Epithelial cell of proximal tubule (primary cell): ENCODE measurements at regions not wholly inside any gene's neighbourhood (a gene's known extent, or its start where the extent isn't known, plus 50 kb on each side); places are given as distances from the start of the nearest gene placed in this dataset.
"Not testable (repeated sequence)": the region's sequence is repeated elsewhere in the genome, so short reads cannot be mapped to it uniquely, and the experiment has no call there.

Source experiments
- DNase-seq: peaks from one replicate; pipeline ENCODE4 v3.0.0-alpha.2; 2011; ENCODE audit warnings: low read depth
- H3K4me3 ChIP-seq: 2 replicates; pipeline ENCODE4 v1.5.1; 2011; ENCODE audit warnings: low read depth, mild to moderate bottlenecking, low read length

GRCh38 chr14:19306405-19306804 lies 127.7 kb downstream of the POTEG start:
- DNase-seq, H3K4me3 ChIP-seq: not testable (repeated sequence)

- not testable (repeated sequence) for H3K4me3 ChIP-seq, DNase-seq
These were observed 123.1 kb downstream of the POTEG start for GRCh38 chr14:19311023-19311422.

GRCh38 chr14:19330678-19331077 lies 103.5 kb downstream of the POTEG start:
- H3K4me3 ChIP-seq, DNase-seq: not testable (repeated sequence)

- DNase-seq, H3K4me3 ChIP-seq: not testable (repeated sequence)
These were observed 96.7 kb downstream of the POTEG start for GRCh38 chr14:19337232-19338059.

- not testable (repeated sequence) for DNase-seq, H3K4me3 ChIP-seq
These were observed 96.1 kb downstream of the POTEG start for GRCh38 chr14:19338060-19338372.

GRCh38 chr14:19340976-19341375 lies 93.2 kb downstream of the POTEG start:
- DNase-seq, H3K4me3 ChIP-seq: not testable (repeated sequence)

- DNase-seq, H3K4me3 ChIP-seq: not testable (repeated sequence)
These were observed 92.5 kb downstream of the POTEG start for GRCh38 chr14:19341627-19342026.

GRCh38 chr14:19344261-19344660 lies 89.9 kb downstream of the POTEG start:
- not testable (repeated sequence) for DNase-seq, H3K4me3 ChIP-seq

GRCh38 chr14:19344689-19345088 lies 89.5 kb downstream of the POTEG start:
- H3K4me3 ChIP-seq, DNase-seq: not testable (repeated sequence)

GRCh38 chr14:19345298-19345911 lies 88.7 kb downstream of the POTEG start:
- not testable (repeated sequence) for H3K4me3 ChIP-seq, DNase-seq

GRCh38 chr14:19346074-19346480 lies 88.1 kb downstream of the POTEG start:
- DNase-seq, H3K4me3 ChIP-seq: not testable (repeated sequence)

GRCh38 chr14:19346636-19347035 lies 87.5 kb downstream of the POTEG start:
- H3K4me3 ChIP-seq, DNase-seq: not testable (repeated sequence)

- DNase-seq, H3K4me3 ChIP-seq: not testable (repeated sequence)
These were observed 87.0 kb downstream of the POTEG start for GRCh38 chr14:19347112-19347511.
